Putamen (tissue), 1 donor: ENCODE measurements at regions not wholly inside any gene's neighbourhood (a gene's known extent, or its start where the extent isn't known, plus 50 kb on each side); places are given as distances from the start of the nearest gene placed in this dataset.
"Not testable (repeated sequence)": the region's sequence is repeated elsewhere in the genome, so short reads cannot be mapped to it uniquely, and the experiment has no call there.

ENCODE experiments used
- DNase-seq: peaks from one replicate; pipeline ENCODE4 v3.0.0-alpha.2; 2016; ENCODE audit warnings: low spot score

DNA sequence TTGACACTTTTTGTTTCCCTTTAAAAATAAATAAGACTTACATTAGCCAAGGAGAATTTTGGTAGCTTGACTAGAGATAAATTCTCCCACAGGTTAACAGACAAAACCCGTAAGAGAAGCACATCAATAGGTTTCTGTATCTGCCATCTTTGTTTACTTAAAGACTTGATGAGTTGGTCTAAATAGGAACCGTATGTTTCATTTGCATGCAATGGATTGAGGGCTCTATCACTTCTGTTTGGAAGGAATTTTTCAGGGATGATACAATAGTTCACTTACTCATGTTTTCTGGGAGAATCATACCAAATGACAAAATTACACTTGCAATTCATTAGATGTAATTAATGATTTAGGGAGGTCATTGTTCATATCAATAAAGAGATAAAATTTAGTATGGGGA is 631.5 kb upstream of the NR2F2 start:
- no peak for DNase-seq

DNA sequence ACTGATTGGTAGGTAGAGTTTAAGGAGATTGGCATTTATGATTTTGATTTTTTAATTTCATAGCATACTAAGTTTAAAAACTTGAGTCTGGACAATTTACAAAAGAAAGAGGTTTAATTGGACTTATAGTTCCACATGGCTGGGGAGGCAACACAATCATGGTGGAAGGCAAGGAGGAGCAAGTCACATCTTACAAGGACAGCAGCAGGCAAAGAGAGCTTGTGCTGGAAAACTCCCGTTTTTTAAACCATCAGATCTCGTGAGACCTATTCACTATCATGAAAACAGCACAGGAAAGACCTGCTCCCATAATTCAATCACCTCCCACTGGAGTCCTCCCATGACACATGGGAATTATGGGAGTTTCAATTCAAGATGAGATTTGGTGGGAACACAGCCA is 630.9 kb upstream of the NR2F2 start:
- DNase-seq, result no peak

DNA sequence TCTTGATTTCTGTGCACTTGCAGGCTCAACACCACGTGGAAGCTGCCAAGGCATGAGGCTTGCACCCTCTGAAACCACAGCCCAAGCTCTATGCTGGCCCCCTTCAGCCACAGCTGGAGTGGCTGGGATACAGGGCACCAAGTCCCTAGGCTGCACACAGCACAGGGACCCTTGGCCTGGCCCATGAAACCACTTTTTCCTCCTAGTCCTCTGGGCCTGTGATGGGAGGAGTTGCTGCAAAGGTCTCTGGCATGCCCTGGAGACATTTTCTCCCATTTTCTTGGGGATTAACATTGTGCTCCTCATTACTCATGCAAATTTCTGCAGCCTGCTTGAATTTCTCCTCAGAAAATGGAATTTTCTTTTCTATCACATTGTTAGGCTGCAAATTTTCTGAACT is 629.8 kb upstream of the NR2F2 start:
- DNase-seq, result not testable (repeated sequence)

GRCh38 chr15:95701410-95701809 is 629.1 kb upstream of the NR2F2 start:
- DNase-seq, result no peak

- DNase-seq, result no peak
Measured at GRCh38 chr15:95709959-95710695, 620.4 kb upstream of the NR2F2 start.

GRCh38 chr15:95712785-95713184 is 617.7 kb upstream of the NR2F2 start:
- no peak for DNase-seq

GRCh38 chr15:95713324-95713723 is 617.2 kb upstream of the NR2F2 start:
- no peak for DNase-seq

DNA sequence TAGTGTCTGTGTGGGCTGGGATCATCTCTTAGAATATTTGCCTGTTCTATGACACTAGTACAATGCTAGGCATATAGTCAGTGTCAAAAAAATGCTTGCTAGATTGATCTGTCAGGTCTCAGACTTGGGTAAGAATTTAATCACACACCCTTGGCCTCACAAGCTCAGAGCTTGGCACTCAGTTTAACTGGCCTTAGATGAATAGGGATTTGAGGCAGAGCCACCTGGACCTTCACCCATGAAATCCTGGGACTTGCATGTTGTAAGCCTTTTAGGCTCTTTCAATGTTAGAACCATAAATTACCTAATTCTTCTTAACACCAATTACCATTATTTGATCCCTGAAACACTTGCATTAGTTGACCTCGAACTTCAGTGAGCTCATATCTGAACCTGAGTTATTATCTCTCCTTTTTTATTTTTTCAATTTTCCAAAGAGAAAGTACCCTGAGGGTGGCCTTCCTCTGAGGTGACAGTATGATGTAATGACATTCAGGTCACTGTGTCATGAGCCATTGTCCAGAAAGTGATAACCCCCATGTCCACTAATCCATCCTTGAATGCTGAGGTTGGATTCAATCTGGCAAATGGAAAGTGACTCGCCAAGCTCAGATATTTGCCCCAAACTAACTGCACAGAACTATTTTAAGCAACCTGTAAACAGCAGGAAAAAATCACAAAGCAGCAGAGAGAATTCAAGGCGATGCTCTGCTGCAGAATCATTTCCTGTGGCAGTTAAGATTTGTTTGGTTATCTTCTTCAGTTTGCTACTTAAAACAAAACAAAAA is 615.2 kb upstream of the NR2F2 start:
- no peak for DNase-seq

GRCh38 chr15:95715906-95716656 is 614.4 kb upstream of the NR2F2 start:
- DNase-seq, result no peak

DNA sequence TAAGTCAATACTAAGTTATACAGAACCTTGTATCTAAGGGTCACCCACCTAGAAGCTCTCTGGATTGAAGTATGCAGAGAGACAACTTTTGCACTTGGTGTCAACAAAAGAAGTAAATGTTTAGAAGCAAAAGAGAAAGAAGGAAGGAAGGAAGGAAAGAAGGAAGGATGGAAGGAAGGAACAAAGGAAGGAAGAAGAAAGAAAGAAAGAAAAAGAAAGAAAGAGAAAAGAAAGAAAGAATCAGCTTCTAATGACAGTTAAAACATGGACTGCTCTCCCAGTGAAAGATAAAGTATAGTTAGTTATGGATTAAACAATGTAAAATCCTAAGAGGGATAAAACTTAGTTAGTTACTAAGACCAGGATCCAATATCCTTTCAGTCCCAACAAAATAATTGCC is 613.8 kb upstream of the NR2F2 start:
- DNase-seq, result no peak

GRCh38 chr15:95718441-95718840 is 612.1 kb upstream of the NR2F2 start:
- no peak for DNase-seq

DNA sequence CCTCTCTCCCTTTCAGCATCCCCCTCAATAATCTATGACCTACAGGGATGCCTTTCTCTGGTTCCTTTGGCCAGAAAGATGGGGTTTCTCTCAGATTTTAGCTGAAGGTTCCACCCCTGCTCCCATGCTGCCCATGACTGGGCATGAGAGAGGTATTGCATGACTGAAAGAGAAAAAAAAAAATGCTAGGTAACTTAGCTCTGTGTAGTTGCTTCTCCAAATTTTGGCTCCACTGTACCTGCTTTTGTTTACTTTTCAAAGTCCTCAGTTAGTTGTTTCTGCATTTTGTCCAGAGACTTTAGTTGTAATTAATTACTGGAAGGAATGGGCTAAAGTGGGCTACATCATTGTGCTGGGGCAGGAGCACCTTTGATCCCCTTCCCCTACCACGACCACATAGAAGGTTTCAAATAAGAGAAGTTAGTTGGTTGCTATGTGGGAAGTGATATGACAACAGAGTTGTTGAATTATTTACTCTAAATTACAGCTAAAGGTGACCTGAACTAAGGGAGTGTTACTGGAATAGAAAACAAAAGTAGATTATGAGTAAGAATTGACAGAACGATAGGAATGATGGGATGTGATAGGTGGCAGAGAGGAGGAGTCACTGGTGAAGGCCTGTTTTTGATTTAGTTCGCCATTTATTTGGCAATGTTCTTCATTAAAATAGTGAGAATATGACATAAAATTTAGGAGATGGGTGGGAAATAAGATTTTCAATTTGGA is 605.4 kb upstream of the NR2F2 start:
- DNase-seq, result no peak

DNA sequence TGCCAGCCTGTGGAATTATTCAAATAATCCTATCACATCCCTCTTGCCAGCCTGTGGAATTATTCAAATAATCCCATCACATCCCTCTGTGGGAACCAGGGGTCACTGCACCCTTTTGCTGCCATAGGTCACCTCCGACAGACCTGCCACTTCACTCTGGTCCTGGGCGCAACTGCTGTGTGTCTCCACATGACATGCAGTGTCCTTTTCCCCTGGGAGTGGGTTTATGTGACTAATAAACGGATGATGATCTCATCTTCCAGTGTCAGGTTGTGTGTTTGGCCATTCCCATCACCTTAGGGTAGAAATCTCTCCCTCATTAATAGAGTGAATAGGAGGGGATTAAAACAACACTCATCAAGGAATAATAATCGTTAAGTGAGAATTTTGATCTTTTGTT is 603.6 kb upstream of the NR2F2 start:
- no peak for DNase-seq

DNA sequence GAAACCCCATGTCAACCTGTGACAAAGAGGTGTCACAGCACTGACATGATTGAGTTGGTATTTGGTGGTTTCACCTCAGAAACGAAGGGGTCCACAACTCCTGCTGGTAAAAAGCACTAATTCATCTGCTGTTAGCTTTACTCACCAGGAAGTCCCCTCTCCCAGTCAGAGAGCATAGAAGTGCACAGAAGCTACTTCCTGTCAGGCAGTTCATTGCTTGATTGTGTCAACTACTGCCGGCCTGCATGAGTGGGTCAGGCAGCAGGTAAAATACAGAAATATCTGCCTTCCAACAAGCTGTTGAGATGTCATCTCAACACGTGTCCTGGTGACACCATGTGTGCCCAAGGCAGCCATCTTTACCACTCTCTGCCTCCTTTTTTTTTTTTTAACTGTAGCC is 596.6 kb upstream of the NR2F2 start:
- DNase-seq, result no peak

DNA sequence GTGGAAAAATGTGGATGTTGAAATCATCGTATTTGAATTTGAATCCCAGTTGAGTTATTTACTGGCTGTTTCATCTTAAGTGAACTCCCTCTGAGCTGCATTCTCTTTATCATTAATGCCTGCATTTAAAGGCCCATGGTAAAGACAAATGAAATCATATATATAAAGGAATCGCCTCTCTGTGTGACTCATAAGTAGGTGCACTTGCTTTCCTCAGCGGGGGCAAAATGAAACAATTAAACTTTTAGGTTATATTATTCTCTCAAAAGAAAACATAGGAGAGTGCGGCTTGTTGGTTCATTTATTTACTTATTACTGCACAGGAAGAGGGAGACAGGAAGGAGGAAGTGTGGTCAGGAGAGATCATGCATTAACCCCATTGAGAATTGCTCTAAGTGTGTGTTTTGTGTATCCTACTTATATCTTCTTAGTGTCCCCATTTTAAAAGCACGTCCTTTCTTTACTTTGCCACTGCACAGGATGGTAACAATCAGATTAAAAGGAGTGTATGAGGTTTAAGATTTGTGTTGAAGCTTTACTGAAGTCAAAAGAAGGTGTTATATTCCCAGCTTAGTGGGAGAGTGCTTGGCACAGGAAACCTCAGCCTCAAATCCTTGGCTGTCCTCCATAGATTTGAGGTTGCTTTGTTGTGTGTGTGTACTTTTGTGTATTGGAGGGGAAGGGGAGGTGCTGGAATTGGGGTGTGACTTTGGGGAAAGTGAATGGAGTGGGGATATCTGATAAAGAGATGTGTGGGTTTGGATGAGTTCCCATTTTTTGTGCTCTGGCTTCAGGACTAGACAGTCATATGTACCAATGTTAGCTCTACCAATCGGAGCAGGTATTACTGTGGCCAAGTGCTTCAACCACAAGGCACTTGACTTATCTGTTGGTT is 595.8 kb upstream of the NR2F2 start:
- no peak for DNase-seq

DNA sequence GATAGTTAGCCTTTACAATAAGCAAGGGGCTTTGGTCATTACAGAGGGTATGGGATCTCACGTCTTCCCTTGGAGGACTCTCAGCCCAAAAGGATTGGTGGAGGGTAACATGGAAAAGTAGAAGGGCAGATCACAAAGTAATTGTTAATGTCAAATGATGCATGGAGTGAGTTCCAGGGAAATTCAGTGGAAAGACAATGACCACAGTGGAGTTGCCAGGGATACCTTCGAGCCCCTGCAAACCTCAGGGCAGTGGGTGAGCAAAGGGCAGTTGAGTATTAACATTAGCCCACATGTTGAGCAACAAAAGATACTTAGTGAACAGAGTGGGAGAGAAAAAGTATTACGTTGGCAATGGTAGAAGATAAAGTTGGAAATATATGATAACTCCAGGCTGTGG is 593.4 kb upstream of the NR2F2 start:
- no peak for DNase-seq

DNA sequence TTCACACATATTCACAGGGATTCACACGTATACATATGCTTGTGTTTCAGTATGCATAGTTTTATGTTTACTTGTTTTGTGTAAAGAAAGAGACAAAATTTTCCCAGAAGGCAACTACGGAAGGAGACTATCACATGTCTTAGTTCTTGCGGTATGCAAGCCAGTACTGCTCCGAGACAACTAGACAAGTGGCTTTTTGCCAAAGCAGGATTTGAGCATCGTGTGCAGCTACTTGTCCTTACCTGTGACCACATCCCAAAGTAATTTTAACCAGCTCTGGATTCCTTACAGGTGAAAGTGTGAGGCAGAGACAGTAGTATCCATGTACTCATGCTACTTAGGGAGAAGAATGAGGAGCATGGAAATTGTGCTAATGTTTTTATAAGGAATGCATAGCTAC is 591.4 kb upstream of the NR2F2 start:
- no peak for DNase-seq

DNA sequence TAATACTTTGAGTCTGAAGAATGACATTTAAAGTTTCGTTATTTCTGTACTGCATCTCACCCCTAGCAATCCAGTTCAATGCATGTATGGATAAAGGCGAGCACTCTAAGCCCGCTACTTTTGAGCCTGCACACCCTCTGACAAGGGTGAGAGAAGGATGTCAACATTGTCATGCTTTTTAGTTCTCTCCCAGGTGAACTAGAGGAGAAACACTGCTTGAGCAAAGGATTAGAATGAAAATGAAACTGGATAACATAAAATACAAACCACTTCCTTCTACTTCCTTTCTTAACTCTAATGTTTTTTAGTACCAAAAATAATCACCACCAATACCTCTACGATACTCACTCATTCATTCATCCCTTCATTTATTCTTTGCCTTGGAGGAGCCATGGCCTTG is 588.7 kb upstream of the NR2F2 start:
- DNase-seq, result no peak

GRCh38 chr15:95742256-95742655 is 588.2 kb upstream of the NR2F2 start:
- DNase-seq, result no peak

GRCh38 chr15:95742836-95743235 is 587.7 kb upstream of the NR2F2 start:
- DNase-seq, result no peak

GRCh38 chr15:95757171-95757570 is 573.3 kb upstream of the NR2F2 start:
- DNase-seq, result no peak
